ENCODE measurements at regions not wholly inside any gene's neighbourhood (a gene's known extent, or its start where the extent isn't known, plus 50 kb on each side); places are given as distances from the start of the nearest gene placed in this dataset.

GRCh38 chr11:110833033-110833484 lies 120.8 kb upstream of the ARHGAP20 start:
- DNase-seq (ENCODE audit: insufficient read length, low spot score) (no peak), FAIRE-seq (no peak)
- TF ChIP-seq CTCF (IDR thresholded peaks at IDR 0.05; ENCODE audit: insufficient read depth, missing control alignments) = no peak

- no peak for TF ChIP-seq CTCF (IDR thresholded peaks at IDR 0.05; ENCODE audit: insufficient read depth, missing control alignments)
- DNase-seq (ENCODE audit: insufficient read length, low spot score) (no peak), FAIRE-seq (no peak)
Observed at GRCh38 chr11:110832539-110832938, 120.3 kb upstream of the ARHGAP20 start.

GRCh38 chr11:110832080-110832479 lies 119.8 kb upstream of the ARHGAP20 start:
- no peak for DNase-seq (ENCODE audit: insufficient read length, low spot score)
- no peak for TF ChIP-seq CTCF (IDR thresholded peaks at IDR 0.05; ENCODE audit: insufficient read depth, missing control alignments)
- FAIRE-seq = no peak

- DNase-seq (ENCODE audit: insufficient read length, low spot score) (no peak), FAIRE-seq (no peak)
- TF ChIP-seq CTCF (IDR thresholded peaks at IDR 0.05; ENCODE audit: insufficient read depth, missing control alignments) = no peak
Observed at GRCh38 chr11:110830747-110831146, 118.5 kb upstream of the ARHGAP20 start.

GRCh38 chr11:110830344-110830743 lies 118.1 kb upstream of the ARHGAP20 start:
- no peak for DNase-seq (ENCODE audit: insufficient read length, low spot score)
- no peak for FAIRE-seq
- TF ChIP-seq CTCF (IDR thresholded peaks at IDR 0.05; ENCODE audit: insufficient read depth, missing control alignments) = no peak

GRCh38 chr11:110829873-110830272 lies 117.6 kb upstream of the ARHGAP20 start:
- TF ChIP-seq CTCF (IDR thresholded peaks at IDR 0.05; ENCODE audit: insufficient read depth, missing control alignments) = no peak
- DNase-seq (ENCODE audit: insufficient read length, low spot score) (no peak), FAIRE-seq (no peak)

GRCh38 chr11:110828086-110828485 lies 115.8 kb upstream of the ARHGAP20 start:
- no peak for FAIRE-seq
- DNase-seq (ENCODE audit: insufficient read length, low spot score) = no peak
- TF ChIP-seq CTCF (IDR thresholded peaks at IDR 0.05; ENCODE audit: insufficient read depth, missing control alignments) = no peak

All from D721Med (cell line).